Activated CD8-positive, alpha-beta memory T cell treated with anti-CD3 and anti-CD28 coated beads, Interleukin-2, amount 50 U/mL, for 24 hours (primary cell): ENCODE measurements at regions not wholly inside any gene's neighbourhood (a gene's known extent, or its start where the extent isn't known, plus 50 kb on each side); places are given as distances from the start of the nearest gene placed in this dataset.

ENCODE experiments used
- DNase-seq: peaks from one replicate; pipeline ENCODE4 v3.0.0-alpha.2; 2020; ENCODE audit errors: extremely low read depth

GRCh38 chr1:34330061-34330460, 153.4 kb downstream of the C1orf94 start:
- DNase-seq: no peak

GRCh38 chr1:34331020-34331926, 154.6 kb downstream of the C1orf94 start:
- DNase-seq: no peak

GRCh38 chr1:34332996-34333395, 156.3 kb downstream of the C1orf94 start:
- DNase-seq: no peak

GRCh38 chr1:34338871-34339270, 162.2 kb downstream of the C1orf94 start:
- no peak for DNase-seq

GRCh38 chr1:34341896-34342295, 165.2 kb downstream of the C1orf94 start:
- DNase-seq: no peak

- DNase-seq: no peak
These were observed 165.6 kb downstream of the C1orf94 start for GRCh38 chr1:34342334-34342733.

- no peak for DNase-seq
These were observed 169.4 kb downstream of the C1orf94 start for GRCh38 chr1:34346128-34346527.

GRCh38 chr1:34353409-34353808, 176.7 kb downstream of the C1orf94 start:
- DNase-seq: no peak

- no peak for DNase-seq
These were observed 177.7 kb downstream of the C1orf94 start for GRCh38 chr1:34354367-34354766.

- no peak for DNase-seq
These were observed 180.1 kb downstream of the C1orf94 start for GRCh38 chr1:34356853-34357252.

GRCh38 chr1:34358636-34359035, 181.9 kb downstream of the C1orf94 start:
- no peak for DNase-seq

GRCh38 chr1:34359411-34359810, 182.7 kb downstream of the C1orf94 start:
- no peak for DNase-seq

- no peak for DNase-seq
These were observed 183.9 kb downstream of the C1orf94 start for GRCh38 chr1:34360574-34360973.

- DNase-seq: no peak
These were observed 184.4 kb downstream of the C1orf94 start for GRCh38 chr1:34361121-34361520.

GRCh38 chr1:34361781-34362357, 185.2 kb downstream of the C1orf94 start:
- DNase-seq: no peak

GRCh38 chr1:34362949-34363348, 186.2 kb downstream of the C1orf94 start:
- DNase-seq: no peak

GRCh38 chr1:34363447-34363846, 186.7 kb downstream of the C1orf94 start:
- DNase-seq: no peak

GRCh38 chr1:34363915-34364314, 187.2 kb downstream of the C1orf94 start:
- DNase-seq: no peak

GRCh38 chr1:34364376-34364775, 187.7 kb downstream of the C1orf94 start:
- no peak for DNase-seq

- no peak for DNase-seq
These were observed 188.6 kb downstream of the C1orf94 start for GRCh38 chr1:34365295-34365694.

GRCh38 chr1:34366875-34367624, 190.3 kb downstream of the C1orf94 start:
- no peak for DNase-seq

- DNase-seq: no peak
These were observed 191.2 kb downstream of the C1orf94 start for GRCh38 chr1:34367954-34368353.
